A549 (cell line): ENCODE measurements at regions not wholly inside any gene's neighbourhood (a gene's known extent, or its start where the extent isn't known, plus 50 kb on each side); places are given as distances from the start of the nearest gene placed in this dataset.

Experiments used
- EP300 ChIP-seq, 2 experiments: fragments of >200 bp; sonication (Bioruptor Twin); formaldehyde crosslinking; IDR thresholded peaks; 2 replicates in 1 of 2; 3 replicates in 1 of 2; pipeline ENCODE4 v1.6.1; 2016 to 2017
- JUN ChIP-seq, 2 experiments: fragments of >200 bp; sonication (Bioruptor Twin); formaldehyde crosslinking; IDR thresholded peaks; 2 replicates in 1 of 2; 3 replicates in 1 of 2; pipeline ENCODE4 v1.6.1; 2016 to 2017
- JUNB ChIP-seq: fragments of >200 bp; sonication (Bioruptor Twin); formaldehyde crosslinking; IDR thresholded peaks from 2 replicates; pipeline ENCODE4 v1.6.1; 2016
- MAFK ChIP-seq: fragments of 450-650 bp; IDR thresholded peaks from 2 replicates; pipeline ENCODE4 v1.6.1; 2014; ENCODE audit not compliant: partially characterized antibody
- MYC ChIP-seq: IDR thresholded peaks from 2 replicates; pipeline ENCODE4 v1.6.1; 2012; ENCODE audit warnings: mild to moderate bottlenecking, inconsistent platforms, low read length, improper control_type of control experiment, borderline replicate concordance
- NFE2L2 ChIP-seq: fragments of 150-350 bp; conservative IDR thresholded peaks from 2 replicates; pipeline ENCODE4 v1.6.1; 2014; ENCODE audit warnings: low read length
- NR3C1 ChIP-seq: fragments of >200 bp; sonication (Bioruptor Twin); formaldehyde crosslinking; IDR thresholded peaks from 3 replicates; pipeline ENCODE4 v1.6.1; 2017
- POLR2A ChIP-seq: IDR thresholded peaks from 2 replicates; pipeline ENCODE4 v1.6.1; 2012; ENCODE audit warnings: mild to moderate bottlenecking, low read length
- RAD21 ChIP-seq, 2 experiments: fragments of >200 bp in 1 of 2; sonication (Bioruptor Twin) in 1 of 2; formaldehyde crosslinking in 1 of 2; IDR thresholded peaks in 1 of 2; conservative IDR thresholded peaks in 1 of 2; 2 replicates in 1 of 2; 3 replicates in 1 of 2; pipeline ENCODE4 v1.6.1; 2012 to 2018; ENCODE audit warnings: inconsistent platforms in 1 of 2
- SREBF2 ChIP-seq: fragments of 450-650 bp; IDR thresholded peaks from 2 replicates; pipeline ENCODE4 v1.6.1; 2014; ENCODE audit warnings: mild to moderate bottlenecking, moderate library complexity
- USF2 ChIP-seq: fragments of 450-650 bp; IDR thresholded peaks from 2 replicates; pipeline ENCODE4 v1.6.1; 2014; ENCODE audit warnings: antibody characterized with exemption
- TF ChIP-seq, protein P1 (sequence below): fragments of 150-350 bp; IDR thresholded peaks from 2 replicates; pipeline ENCODE4 v1.6.1; 2014; ENCODE audit warnings: low read depth, mild to moderate bottlenecking, low read length
- TF ChIP-seq, protein P2 (sequence below): fragments of >200 bp; sonication (Bioruptor Twin); formaldehyde crosslinking; IDR thresholded peaks from 3 replicates; pipeline ENCODE4 v1.5.1; 2016
- TF ChIP-seq, protein P3 (sequence below): IDR thresholded peaks from 2 replicates; pipeline ENCODE4 v1.6.1; 2012

DNA sequence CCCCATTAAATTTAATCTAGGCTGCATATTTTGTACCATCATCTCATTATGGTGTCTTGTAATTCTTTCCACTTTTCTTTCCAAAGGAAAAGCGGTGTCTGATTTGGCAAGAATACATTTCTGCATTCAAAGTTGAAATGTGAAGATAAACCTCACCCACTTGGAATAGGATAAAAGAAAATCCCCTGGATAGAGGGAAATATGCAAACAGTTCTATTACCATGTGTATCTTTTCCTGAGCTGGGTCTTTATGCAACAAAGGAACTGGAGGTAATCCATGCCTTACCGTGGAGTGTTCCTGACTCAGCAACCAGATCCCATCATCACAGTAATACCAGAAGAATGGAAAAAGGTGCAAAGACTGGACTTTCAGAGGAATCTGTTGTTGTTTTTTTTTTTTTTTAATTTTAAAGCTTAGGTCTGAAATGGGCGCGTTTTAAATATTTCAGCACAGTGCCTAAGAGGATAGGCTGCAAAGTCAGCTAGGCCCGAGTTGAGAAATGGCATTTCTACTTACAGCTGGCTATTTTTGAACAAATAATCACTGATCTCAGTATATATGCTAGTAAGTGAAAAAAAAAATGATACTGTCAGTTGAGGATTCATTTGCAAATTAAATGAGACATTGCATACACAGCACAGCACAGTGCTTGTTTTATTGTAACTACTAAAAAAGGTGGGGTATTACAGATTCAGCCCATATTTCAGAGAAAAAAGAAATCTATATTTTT is 55.5 kb upstream of the ADAMTS9 start:
- TF ChIP-seq MYC (no peak), EP300 (IDR thresholded peaks at IDR 0.05) (no peak), JUNB (no peak), SREBF2 (no peak), RAD21 (conservative IDR thresholded peaks at IDR 0.05 in 1 of 2, IDR thresholded peaks at IDR 0.05 in 1 of 2) (no peak), NFE2L2 (no peak), JUN (IDR thresholded peaks at IDR 0.05) (no peak), NR3C1 (no peak), POLR2A (no peak), MAFK (no peak), USF2 (no peak)
- TF ChIP-seq, protein P1, sequence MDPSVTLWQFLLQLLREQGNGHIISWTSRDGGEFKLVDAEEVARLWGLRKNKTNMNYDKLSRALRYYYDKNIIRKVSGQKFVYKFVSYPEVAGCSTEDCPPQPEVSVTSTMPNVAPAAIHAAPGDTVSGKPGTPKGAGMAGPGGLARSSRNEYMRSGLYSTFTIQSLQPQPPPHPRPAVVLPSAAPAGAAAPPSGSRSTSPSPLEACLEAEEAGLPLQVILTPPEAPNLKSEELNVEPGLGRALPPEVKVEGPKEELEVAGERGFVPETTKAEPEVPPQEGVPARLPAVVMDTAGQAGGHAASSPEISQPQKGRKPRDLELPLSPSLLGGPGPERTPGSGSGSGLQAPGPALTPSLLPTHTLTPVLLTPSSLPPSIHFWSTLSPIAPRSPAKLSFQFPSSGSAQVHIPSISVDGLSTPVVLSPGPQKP: no peak
- TF ChIP-seq, protein P2, sequence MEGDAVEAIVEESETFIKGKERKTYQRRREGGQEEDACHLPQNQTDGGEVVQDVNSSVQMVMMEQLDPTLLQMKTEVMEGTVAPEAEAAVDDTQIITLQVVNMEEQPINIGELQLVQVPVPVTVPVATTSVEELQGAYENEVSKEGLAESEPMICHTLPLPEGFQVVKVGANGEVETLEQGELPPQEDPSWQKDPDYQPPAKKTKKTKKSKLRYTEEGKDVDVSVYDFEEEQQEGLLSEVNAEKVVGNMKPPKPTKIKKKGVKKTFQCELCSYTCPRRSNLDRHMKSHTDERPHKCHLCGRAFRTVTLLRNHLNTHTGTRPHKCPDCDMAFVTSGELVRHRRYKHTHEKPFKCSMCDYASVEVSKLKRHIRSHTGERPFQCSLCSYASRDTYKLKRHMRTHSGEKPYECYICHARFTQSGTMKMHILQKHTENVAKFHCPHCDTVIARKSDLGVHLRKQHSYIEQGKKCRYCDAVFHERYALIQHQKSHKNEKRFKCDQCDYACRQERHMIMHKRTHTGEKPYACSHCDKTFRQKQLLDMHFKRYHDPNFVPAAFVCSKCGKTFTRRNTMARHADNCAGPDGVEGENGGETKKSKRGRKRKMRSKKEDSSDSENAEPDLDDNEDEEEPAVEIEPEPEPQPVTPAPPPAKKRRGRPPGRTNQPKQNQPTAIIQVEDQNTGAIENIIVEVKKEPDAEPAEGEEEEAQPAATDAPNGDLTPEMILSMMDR: no peak
- TF ChIP-seq, protein P3, sequence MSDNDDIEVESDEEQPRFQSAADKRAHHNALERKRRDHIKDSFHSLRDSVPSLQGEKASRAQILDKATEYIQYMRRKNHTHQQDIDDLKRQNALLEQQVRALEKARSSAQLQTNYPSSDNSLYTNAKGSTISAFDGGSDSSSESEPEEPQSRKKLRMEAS: no peak
